ENCODE measurements at regions not wholly inside any gene's neighbourhood (a gene's known extent, or its start where the extent isn't known, plus 50 kb on each side); places are given as distances from the start of the nearest gene placed in this dataset.

GRCh38 chr2:109070290-109070689, 58.7 kb upstream of the SH3RF3 start:
- Histone ChIP-seq H3K36me3 (ENCODE audit: control insufficient read depth in 2 of 2, insufficient read depth in 1 of 2, low read length in 2 of 2) (no peaks in the 10 kb centered on the region), H3K4me3 (ENCODE audit: low read depth, low read length) (no peak overlapping the region), H3K4me1 (ENCODE audit: control insufficient read depth, insufficient read depth, low read length) (no peaks in the 10 kb centered on the region), H3K9me3 (ENCODE audit: control insufficient read depth, insufficient read depth, low read depth, low read length) (no peaks in the 10 kb centered on the region), H3K27ac (ENCODE audit: extremely low read depth, low read depth, low read length) (no peak overlapping the region)
- ChIA-PET POLR2A (no interaction called here), CTCF (interaction anchor here (1.1 kb wide), 1 partner anchor 15 kb away, joined by 4 read pairs; no protein-coding TSS in a partner anchor)
- TF ChIP-seq ZNF362 (tag by site-specific recombination; IDR thresholded peaks at IDR 0.05), result no peak
- TF ChIP-seq, protein P1, sequence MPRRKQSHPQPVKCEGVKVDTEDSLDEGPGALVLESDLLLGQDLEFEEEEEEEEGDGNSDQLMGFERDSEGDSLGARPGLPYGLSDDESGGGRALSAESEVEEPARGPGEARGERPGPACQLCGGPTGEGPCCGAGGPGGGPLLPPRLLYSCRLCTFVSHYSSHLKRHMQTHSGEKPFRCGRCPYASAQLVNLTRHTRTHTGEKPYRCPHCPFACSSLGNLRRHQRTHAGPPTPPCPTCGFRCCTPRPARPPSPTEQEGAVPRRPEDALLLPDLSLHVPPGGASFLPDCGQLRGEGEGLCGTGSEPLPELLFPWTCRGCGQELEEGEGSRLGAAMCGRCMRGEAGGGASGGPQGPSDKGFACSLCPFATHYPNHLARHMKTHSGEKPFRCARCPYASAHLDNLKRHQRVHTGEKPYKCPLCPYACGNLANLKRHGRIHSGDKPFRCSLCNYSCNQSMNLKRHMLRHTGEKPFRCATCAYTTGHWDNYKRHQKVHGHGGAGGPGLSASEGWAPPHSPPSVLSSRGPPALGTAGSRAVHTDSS (tag by site-specific recombination; IDR thresholded peaks at IDR 0.05), result no peak
- no peak for TF ChIP-seq BCL11B (tag by site-specific recombination; IDR thresholded peaks at IDR 0.05; ENCODE audit: low read depth)
- no peak for TF ChIP-seq ZNF555 (tag by site-specific recombination; conservative IDR thresholded peaks at IDR 0.05)
- TF ChIP-seq ZNF292 (tag by site-specific recombination; IDR thresholded peaks at IDR 0.05; ENCODE audit: borderline replicate concordance, low read depth), result no peak
- TF ChIP-seq GLI2 (tag by site-specific recombination; IDR thresholded peaks at IDR 0.05; ENCODE audit: borderline replicate concordance, low read depth), result no peak
- no peak for TF ChIP-seq ZNF510 (tag by site-specific recombination; IDR thresholded peaks at IDR 0.05; ENCODE audit: insufficient replicate concordance)
- TF ChIP-seq ZNF157 (tag by site-specific recombination; IDR thresholded peaks at IDR 0.05), result no peak
- TF ChIP-seq ZNF514 (tag by site-specific recombination; IDR thresholded peaks at IDR 0.05), result no peak
- no peak for TF ChIP-seq TRIM28 (IDR thresholded peaks at IDR 0.05; ENCODE audit: borderline replicate concordance, low read length)
- TF ChIP-seq, protein P2, sequence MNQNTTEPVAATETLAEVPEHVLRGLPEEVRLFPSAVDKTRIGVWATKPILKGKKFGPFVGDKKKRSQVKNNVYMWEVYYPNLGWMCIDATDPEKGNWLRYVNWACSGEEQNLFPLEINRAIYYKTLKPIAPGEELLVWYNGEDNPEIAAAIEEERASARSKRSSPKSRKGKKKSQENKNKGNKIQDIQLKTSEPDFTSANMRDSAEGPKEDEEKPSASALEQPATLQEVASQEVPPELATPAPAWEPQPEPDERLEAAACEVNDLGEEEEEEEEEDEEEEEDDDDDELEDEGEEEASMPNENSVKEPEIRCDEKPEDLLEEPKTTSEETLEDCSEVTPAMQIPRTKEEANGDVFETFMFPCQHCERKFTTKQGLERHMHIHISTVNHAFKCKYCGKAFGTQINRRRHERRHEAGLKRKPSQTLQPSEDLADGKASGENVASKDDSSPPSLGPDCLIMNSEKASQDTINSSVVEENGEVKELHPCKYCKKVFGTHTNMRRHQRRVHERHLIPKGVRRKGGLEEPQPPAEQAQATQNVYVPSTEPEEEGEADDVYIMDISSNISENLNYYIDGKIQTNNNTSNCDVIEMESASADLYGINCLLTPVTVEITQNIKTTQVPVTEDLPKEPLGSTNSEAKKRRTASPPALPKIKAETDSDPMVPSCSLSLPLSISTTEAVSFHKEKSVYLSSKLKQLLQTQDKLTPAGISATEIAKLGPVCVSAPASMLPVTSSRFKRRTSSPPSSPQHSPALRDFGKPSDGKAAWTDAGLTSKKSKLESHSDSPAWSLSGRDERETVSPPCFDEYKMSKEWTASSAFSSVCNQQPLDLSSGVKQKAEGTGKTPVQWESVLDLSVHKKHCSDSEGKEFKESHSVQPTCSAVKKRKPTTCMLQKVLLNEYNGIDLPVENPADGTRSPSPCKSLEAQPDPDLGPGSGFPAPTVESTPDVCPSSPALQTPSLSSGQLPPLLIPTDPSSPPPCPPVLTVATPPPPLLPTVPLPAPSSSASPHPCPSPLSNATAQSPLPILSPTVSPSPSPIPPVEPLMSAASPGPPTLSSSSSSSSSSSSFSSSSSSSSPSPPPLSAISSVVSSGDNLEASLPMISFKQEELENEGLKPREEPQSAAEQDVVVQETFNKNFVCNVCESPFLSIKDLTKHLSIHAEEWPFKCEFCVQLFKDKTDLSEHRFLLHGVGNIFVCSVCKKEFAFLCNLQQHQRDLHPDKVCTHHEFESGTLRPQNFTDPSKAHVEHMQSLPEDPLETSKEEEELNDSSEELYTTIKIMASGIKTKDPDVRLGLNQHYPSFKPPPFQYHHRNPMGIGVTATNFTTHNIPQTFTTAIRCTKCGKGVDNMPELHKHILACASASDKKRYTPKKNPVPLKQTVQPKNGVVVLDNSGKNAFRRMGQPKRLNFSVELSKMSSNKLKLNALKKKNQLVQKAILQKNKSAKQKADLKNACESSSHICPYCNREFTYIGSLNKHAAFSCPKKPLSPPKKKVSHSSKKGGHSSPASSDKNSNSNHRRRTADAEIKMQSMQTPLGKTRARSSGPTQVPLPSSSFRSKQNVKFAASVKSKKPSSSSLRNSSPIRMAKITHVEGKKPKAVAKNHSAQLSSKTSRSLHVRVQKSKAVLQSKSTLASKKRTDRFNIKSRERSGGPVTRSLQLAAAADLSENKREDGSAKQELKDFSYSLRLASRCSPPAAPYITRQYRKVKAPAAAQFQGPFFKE (tag by site-specific recombination; IDR thresholded peaks at IDR 0.05; ENCODE audit: borderline replicate concordance), result no peak
- no peak for TF ChIP-seq ZNF626 (tag by site-specific recombination; IDR thresholded peaks at IDR 0.05)
- TF ChIP-seq, protein P3, sequence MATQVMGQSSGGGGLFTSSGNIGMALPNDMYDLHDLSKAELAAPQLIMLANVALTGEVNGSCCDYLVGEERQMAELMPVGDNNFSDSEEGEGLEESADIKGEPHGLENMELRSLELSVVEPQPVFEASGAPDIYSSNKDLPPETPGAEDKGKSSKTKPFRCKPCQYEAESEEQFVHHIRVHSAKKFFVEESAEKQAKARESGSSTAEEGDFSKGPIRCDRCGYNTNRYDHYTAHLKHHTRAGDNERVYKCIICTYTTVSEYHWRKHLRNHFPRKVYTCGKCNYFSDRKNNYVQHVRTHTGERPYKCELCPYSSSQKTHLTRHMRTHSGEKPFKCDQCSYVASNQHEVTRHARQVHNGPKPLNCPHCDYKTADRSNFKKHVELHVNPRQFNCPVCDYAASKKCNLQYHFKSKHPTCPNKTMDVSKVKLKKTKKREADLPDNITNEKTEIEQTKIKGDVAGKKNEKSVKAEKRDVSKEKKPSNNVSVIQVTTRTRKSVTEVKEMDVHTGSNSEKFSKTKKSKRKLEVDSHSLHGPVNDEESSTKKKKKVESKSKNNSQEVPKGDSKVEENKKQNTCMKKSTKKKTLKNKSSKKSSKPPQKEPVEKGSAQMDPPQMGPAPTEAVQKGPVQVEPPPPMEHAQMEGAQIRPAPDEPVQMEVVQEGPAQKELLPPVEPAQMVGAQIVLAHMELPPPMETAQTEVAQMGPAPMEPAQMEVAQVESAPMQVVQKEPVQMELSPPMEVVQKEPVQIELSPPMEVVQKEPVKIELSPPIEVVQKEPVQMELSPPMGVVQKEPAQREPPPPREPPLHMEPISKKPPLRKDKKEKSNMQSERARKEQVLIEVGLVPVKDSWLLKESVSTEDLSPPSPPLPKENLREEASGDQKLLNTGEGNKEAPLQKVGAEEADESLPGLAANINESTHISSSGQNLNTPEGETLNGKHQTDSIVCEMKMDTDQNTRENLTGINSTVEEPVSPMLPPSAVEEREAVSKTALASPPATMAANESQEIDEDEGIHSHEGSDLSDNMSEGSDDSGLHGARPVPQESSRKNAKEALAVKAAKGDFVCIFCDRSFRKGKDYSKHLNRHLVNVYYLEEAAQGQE (tag by site-specific recombination; IDR thresholded peaks at IDR 0.05), result no peak
- TF ChIP-seq, protein P4, sequence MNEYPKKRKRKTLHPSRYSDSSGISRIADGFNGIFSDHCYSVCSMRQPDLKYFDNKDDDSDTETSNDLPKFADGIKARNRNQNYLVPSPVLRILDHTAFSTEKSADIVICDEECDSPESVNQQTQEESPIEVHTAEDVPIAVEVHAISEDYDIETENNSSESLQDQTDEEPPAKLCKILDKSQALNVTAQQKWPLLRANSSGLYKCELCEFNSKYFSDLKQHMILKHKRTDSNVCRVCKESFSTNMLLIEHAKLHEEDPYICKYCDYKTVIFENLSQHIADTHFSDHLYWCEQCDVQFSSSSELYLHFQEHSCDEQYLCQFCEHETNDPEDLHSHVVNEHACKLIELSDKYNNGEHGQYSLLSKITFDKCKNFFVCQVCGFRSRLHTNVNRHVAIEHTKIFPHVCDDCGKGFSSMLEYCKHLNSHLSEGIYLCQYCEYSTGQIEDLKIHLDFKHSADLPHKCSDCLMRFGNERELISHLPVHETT (tag by site-specific recombination; IDR thresholded peaks at IDR 0.05), result no peak
- TF ChIP-seq, protein P5, sequence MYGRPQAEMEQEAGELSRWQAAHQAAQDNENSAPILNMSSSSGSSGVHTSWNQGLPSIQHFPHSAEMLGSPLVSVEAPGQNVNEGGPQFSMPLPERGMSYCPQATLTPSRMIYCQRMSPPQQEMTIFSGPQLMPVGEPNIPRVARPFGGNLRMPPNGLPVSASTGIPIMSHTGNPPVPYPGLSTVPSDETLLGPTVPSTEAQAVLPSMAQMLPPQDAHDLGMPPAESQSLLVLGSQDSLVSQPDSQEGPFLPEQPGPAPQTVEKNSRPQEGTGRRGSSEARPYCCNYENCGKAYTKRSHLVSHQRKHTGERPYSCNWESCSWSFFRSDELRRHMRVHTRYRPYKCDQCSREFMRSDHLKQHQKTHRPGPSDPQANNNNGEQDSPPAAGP (tag by site-specific recombination; IDR thresholded peaks at IDR 0.05), result no peak
- no peak for TF ChIP-seq ZNF155 (tag by site-specific recombination; IDR thresholded peaks at IDR 0.05)
- no peak for TF ChIP-seq ZNF366 (tag by site-specific recombination; conservative IDR thresholded peaks at IDR 0.05)
- no peak for TF ChIP-seq ZBTB20 (tag by site-specific recombination; IDR thresholded peaks at IDR 0.05)
- no peak for TF ChIP-seq YY2 (tag by site-specific recombination; IDR thresholded peaks at IDR 0.05)
